ENCODE measurements at regions not wholly inside any gene's neighbourhood (a gene's known extent, or its start where the extent isn't known, plus 50 kb on each side); places are given as distances from the start of the nearest gene placed in this dataset.
A peak's percentile ranks its signal among the peaks of the same experiment; 100 is the strongest.
"Not testable (repeated sequence)": the region's sequence is repeated elsewhere in the genome, so short reads cannot be mapped to it uniquely, and the experiment has no call there.

- intact Hi-C loops (cut with DNase I) = no loop called here
Measured at GRCh38 chr9:96158909-96159575, 142.9 kb downstream of the HSD17B3 start.

GRCh38 chr9:96158147-96158546, 143.8 kb downstream of the HSD17B3 start:
- ATAC-seq = no peak
- no peak for DNase-seq (ENCODE audit: missing footprints)
- intact Hi-C loops (cut with DNase I) = no loop called here

More at GRCh38 chr9:96158909-96159575, 142.9 kb downstream of the HSD17B3 start:
- DNase-seq (ENCODE audit: missing footprints) = no peak
- ATAC-seq = no peak

GRCh38 chr9:96157675-96158074, 144.3 kb downstream of the HSD17B3 start:
- no peak for DNase-seq (ENCODE audit: missing footprints)
- intact Hi-C loops (cut with DNase I) = no loop called here
- no peak for ATAC-seq

GRCh38 chr9:96156171-96156974, 145.6 kb downstream of the HSD17B3 start:
- intact Hi-C loops (cut with DNase I) = no loop called here
- DNase-seq (ENCODE audit: missing footprints) (no peak), ATAC-seq (no peak)

GRCh38 chr9:96154081-96154480, 147.9 kb downstream of the HSD17B3 start:
- intact Hi-C loops (cut with DNase I) = no loop called here
- no peak for ATAC-seq
- no peak for DNase-seq (ENCODE audit: missing footprints)

- intact Hi-C loops (cut with DNase I) = no loop called here
- ATAC-seq (no peak), DNase-seq (ENCODE audit: missing footprints) (no peak)
Measured at GRCh38 chr9:96152550-96152949, 149.4 kb downstream of the HSD17B3 start.

GRCh38 chr9:96150324-96151227, 151.4 kb downstream of the HSD17B3 start:
- intact Hi-C loops (cut with DNase I) = no loop called here
- ATAC-seq = no peak
- DNase-seq (ENCODE audit: missing footprints) = no peak

- intact Hi-C loops (cut with DNase I) = no loop called here
- DNase-seq (ENCODE audit: missing footprints) (no peak), ATAC-seq (no peak)
Measured at GRCh38 chr9:96149533-96150280, 152.3 kb downstream of the HSD17B3 start.

GRCh38 chr9:96148634-96149532, 153.1 kb downstream of the HSD17B3 start:
- DNase-seq (ENCODE audit: missing footprints) (no peak), ATAC-seq (peak; percentile 80)
- intact Hi-C loops (cut with DNase I) = no loop called here

GRCh38 chr9:96147029-96147428, 154.9 kb downstream of the HSD17B3 start:
- DNase-seq (ENCODE audit: missing footprints); ATAC-seq; intact Hi-C loops (cut with DNase I): not testable (repeated sequence)

GRCh38 chr9:96141666-96142065, 160.3 kb downstream of the HSD17B3 start:
- ATAC-seq = no peak
- intact Hi-C loops (cut with DNase I) = no loop called here
- no peak for DNase-seq (ENCODE audit: missing footprints)

- intact Hi-C loops (cut with DNase I) = no loop called here
- DNase-seq (ENCODE audit: missing footprints) (no peak), ATAC-seq (no peak)
Measured at GRCh38 chr9:96141128-96141474, 160.9 kb downstream of the HSD17B3 start.

GRCh38 chr9:96140296-96141127, 161.5 kb downstream of the HSD17B3 start:
- intact Hi-C loops (cut with DNase I) = no loop called here
- DNase-seq (ENCODE audit: missing footprints) = no peak
- no peak for ATAC-seq

GRCh38 chr9:96139592-96140295, 162.2 kb downstream of the HSD17B3 start:
- no peak for DNase-seq (ENCODE audit: missing footprints)
- peak; percentile 46 for ATAC-seq
- intact Hi-C loops (cut with DNase I) = no loop called here

GRCh38 chr9:96138616-96139015, 163.4 kb downstream of the HSD17B3 start:
- no peak for DNase-seq (ENCODE audit: missing footprints)
- ATAC-seq = peak; percentile 47
- intact Hi-C loops (cut with DNase I) = no loop called here

- no peak for ATAC-seq
- intact Hi-C loops (cut with DNase I) = no loop called here
Measured at GRCh38 chr9:96137671-96138429, 164.1 kb downstream of the HSD17B3 start.

More at GRCh38 chr9:96137671-96138429, 164.1 kb downstream of the HSD17B3 start:
- DNase-seq (ENCODE audit: missing footprints) = no peak

Data from Right ventricle myocardium inferior (tissue), 1 donor.